GM19372 (cell line): ENCODE measurements at regions not wholly inside any gene's neighbourhood (a gene's known extent, or its start where the extent isn't known, plus 50 kb on each side); places are given as distances from the start of the nearest gene placed in this dataset.
"Not testable (repeated sequence)": the region's sequence is repeated elsewhere in the genome, so short reads cannot be mapped to it uniquely, and the experiment has no call there.

Source experiments
- ATAC-seq: cut with Tn5 transposase; IDR thresholded peaks from one replicate; pipeline ENCODE4 v1.9.1; 2021; ENCODE audit warnings: mild to moderate bottlenecking, low read depth, moderate library complexity; ENCODE audit not compliant: unreplicated experiment

- ATAC-seq = no peak
These were observed 205.6 kb upstream of the PTER start for GRCh38 chr10:16231176-16231575.

DNA sequence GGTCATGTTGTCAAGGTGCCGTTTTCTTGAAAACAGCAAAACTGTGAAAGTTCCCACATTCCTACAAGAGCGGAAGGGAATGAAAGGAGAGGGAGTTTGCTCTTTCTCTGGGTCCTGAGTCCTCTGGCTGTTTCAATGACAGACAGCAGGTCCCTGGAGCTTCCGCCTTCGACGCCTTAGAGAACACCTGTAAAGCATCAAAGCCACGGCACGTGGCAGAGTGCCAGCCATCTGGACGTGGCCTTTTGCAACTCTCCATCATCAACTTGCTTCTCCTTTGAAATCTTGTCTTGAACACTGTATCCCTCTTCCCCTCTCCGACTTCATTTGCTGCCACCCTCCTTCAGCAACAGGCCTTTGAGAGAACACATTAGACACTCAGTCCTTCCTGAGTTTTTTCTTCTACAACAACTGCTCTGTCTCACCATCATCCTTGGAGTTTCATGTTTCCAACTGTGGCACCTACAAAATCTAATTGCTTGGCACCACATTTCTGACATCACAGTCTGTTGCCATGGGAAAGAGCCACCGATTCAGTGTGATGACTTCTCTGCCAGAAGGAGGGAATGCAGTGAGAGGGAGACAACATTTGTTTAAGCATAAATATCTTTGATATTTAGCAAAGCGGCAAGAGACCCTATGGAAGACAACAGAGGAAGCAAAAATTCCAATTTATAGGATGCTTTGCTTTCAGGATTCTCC lies 204.9 kb upstream of the PTER start:
- ATAC-seq = no peak

DNA sequence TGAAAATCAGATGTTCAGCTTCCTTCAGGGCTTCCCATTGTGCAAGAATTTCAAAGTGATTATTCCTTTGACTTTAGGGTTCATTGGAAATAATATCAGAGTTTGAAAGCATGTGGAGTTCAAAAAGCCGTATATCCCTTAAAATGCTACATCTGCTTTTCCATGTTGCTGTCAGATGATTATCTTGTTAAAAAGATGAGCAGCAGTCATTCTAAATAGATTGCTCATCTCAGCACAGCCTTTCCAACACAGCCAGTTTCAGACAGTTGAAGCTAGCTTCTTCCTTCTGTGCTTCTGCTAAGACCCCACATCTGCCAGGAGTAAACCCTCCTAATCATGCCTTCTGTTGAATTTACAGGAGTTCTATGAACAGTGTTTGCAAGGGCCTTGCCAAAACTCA lies 204.4 kb upstream of the PTER start:
- no peak for ATAC-seq

DNA sequence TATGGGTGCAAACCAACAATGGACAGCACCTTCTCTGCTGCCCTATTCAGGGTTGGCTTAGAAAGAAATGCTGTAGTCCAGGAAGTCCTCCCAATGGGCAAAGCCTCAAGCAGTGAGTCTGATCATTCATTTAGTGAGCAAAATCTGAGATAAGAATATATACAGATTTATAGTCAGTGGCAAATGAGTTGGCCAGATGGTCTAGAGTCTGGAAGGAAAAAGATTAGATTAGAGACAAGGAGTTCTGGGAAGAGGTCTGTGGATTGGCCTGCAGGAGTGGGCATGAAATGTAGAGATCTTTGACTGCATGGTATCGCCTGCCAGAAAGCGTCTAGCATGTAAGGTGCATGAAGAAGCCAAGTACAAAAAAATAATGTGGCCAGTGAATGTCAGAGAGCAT lies 201.9 kb upstream of the PTER start:
- no peak for ATAC-seq

- ATAC-seq = no peak
These were observed 194.4 kb upstream of the PTER start for GRCh38 chr10:16242446-16242845.

DNA sequence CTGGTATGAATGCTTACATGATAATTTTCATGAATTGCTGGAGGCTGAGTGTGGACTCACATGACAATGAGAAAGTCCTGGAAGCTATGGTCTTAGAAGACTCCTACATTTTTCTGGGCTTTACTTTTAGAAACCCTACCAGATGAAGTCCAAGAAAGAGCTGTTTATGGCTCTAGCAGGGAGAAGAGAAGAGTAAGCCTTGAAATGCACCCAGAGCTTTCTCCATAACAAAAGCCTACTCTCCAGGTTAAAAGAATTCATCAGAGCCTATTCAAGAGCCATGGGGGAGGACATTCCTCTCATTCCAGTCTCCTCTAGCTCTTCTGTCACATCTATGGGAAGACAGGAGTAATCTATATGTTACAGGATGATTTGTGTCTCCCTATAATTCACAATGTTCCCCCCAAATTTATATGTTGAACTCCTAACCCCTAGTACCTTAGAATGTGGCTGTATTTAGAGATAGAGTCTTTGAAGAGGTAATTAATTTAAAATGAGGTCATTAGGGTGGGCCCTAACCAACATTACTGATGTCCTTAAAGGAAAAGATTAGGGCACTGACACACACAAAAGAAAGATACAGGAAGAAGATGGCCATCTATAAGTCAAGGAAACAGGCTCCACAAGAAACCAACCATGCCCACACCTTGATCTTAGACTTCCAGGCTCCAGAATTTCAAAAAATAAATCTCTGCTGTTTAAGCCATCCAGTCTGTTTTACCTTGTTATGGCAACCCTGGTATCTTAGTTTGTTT lies 193.8 kb upstream of the PTER start:
- ATAC-seq = no peak

- ATAC-seq = not testable (repeated sequence)
These were observed 186.7 kb upstream of the PTER start for GRCh38 chr10:16250136-16250535.

- ATAC-seq = no peak
These were observed 180.5 kb upstream of the PTER start for GRCh38 chr10:16256336-16256735.

DNA sequence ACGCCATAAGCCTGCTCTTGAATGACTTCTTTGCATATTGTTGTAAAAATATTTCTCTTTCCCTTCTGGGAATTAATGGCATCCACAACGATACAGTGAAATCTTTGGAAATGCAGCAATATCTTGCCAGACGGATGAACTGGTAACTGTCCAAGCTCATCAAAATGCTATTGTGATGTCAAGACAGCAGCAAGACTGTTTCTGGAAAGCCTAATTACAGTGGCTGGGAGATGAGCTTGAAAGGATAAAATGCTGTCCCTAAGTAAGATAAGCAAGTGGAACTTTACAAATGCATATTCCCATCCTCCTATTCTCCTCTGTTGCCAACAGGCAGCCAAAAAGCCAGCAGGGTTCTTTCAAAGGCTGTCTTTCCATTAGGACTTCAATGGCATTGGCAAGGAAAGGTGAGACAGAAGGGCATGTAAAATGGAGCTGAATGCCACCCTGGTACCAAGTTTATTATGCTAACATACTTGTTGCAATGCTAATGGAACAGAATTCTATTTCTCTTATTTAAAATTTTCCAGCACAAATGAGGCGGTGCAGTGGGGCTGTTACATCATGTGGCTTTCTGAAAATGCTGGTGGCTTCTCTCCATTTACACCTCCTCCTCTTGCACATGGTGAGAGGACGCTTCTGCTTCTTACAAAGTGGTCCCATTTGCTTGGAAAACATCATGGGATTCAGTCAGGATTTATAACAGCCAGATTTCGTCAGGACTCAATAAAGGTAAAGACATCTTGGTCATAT lies 178.3 kb upstream of the PTER start:
- no peak for ATAC-seq

- ATAC-seq = no peak
These were observed 177.1 kb upstream of the PTER start for GRCh38 chr10:16259726-16260125.

DNA sequence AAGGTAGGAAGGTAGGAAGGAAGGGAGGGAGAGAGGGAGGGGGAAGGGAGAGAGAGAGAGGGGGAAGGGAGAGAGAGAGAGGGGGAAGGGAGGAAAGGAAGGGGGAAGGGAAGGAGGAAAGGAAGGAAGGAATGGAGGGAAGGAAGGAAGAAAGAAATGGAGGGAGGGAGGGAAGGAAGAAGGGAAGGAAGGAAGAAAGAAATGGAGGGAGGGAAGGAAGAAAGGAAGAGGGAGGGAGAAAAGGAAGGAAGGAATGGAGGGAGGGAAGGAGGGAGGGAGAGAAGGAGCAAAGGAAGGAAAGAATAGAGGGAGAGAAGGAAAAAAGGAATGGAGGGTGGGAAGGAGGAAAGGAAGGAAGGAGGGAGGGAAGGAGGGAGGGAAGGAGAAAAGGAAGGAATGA lies 176.4 kb upstream of the PTER start:
- no peak for ATAC-seq

DNA sequence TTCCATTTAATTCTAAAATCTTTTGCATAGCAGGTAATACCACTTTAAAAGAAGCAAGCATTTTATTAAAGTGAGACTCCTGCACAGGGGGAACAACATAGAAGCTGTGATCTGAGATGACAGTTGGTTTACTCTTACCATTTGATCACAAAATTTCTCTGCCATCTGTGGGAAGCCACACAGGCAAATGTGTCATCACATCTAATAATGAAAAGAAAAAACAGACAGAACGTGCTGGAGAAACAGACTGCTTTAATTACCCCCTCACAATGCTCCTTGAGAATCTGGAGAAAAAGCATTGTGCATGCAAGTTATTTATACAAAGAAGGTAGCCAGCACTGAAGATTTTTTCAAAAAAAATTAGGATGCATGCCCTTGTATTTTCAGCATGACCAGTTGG lies 165.2 kb upstream of the PTER start:
- no peak for ATAC-seq

DNA sequence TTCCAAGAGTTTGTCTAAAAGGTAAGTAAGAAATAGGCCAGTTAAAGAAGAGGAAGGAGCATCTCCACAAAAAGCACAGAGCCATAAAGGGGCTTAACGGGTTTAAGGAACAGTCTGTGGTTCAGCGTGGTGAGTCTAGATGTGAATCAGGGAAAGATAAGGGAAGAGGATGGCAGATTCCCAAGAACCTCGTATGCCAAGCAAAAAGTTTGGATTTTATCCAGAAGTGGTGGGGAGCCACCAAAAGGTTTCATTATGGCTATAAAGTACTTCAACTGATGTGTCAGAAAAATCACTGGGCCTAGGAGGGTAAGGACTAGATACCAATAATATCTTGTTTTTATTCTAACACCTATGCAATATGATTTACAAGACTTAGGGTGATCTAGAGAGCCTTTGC lies 161.9 kb upstream of the PTER start:
- no peak for ATAC-seq

- no peak for ATAC-seq
These were observed 156.2 kb upstream of the PTER start for GRCh38 chr10:16280595-16280994.

DNA sequence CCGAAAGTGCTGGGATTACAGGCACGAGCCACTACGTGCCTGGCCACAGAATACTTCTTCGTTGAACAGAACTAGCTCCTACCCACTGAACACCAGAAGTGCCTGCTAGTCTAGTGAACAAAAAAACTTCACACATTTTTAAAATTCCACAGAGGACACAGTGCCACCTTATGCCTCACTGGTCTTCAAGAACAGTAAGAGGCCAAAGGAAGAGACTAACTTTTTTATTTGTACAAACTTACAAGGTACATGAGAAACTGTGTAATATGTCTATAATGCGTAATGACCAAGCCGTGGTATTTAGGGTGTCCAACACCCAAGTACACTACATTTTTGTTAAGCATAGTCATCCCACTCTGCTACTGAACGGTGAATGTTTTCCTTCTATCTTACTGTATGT lies 144.4 kb upstream of the PTER start:
- no peak for ATAC-seq

DNA sequence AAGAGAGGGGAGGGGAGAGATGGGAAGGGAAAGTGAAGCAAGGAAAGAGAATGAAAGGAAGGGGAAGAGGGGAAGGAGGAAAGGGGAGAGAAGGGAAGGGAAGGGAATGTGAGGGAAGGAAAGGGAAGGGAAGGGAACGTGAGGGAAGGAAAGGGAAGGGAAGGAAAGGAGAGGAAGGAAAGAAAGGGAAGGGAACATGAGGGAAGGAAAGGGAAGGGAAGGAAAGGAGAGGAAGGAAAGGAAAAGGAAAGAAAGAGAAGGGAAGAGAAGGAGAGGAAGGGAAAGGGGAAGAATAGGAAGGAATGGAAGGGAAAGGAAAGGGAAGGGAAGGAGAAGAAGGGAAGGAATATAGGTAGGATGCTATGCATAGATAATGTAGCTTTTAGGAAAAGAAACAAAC lies 139.7 kb upstream of the PTER start:
- ATAC-seq = no peak

GRCh38 chr10:16297642-16298041 lies 139.2 kb upstream of the PTER start:
- no peak for ATAC-seq

DNA sequence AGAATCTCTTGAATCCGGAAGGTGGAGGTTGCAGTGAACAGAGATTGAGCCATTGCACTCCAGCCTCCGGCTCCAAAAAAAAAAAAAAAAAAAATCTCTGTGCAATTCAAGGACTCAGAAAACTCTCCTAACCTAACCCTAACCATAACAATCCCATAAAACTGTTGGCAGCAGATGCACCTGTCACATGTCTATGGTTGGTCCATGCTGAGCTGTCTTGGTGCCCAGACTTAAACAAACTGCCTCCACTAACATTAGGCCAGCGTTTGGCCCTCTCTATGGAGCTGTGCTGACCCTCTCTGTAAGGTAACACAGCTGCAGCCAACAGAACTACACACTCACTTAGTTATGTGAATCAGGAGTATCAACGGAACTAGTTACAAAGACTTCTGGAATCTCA lies 132.5 kb upstream of the PTER start:
- ATAC-seq = no peak

DNA sequence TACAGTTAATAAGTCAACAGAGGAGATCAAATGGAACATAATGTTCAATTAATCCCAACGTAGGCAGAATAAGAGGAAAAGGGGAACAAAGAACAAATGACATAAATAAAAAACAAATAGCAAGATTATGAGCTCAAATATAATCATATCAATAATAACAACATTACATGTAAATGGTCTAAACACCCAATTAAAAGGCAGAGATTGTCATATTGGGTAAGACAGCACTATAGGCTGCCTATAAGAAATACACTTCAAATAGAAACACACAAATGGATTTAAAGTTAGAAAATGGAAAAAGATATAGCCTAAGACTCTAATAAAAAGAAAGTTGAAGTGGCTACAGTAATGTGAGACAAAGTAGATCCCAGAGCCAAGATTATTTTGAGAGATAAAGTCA lies 126.4 kb upstream of the PTER start:
- no peak for ATAC-seq

DNA sequence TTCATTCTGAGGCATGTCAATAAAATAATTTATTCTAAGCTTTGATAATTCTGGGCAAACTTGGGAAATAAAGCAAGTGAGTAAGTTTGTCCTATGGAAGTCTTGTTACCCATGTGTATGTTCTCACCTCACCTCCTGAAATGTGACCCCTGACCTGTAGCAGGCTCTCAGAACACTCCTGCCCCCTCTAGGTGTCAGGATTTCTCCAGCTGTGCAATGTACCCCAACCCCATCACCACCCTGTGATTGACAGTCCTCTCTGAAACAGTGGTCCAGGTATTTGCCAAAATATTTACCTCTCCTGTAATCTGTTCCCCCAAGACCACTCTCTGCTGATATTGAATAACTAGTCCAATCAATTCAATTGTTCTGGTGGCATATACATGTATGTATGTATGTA lies 122.6 kb upstream of the PTER start:
- ATAC-seq = no peak

DNA sequence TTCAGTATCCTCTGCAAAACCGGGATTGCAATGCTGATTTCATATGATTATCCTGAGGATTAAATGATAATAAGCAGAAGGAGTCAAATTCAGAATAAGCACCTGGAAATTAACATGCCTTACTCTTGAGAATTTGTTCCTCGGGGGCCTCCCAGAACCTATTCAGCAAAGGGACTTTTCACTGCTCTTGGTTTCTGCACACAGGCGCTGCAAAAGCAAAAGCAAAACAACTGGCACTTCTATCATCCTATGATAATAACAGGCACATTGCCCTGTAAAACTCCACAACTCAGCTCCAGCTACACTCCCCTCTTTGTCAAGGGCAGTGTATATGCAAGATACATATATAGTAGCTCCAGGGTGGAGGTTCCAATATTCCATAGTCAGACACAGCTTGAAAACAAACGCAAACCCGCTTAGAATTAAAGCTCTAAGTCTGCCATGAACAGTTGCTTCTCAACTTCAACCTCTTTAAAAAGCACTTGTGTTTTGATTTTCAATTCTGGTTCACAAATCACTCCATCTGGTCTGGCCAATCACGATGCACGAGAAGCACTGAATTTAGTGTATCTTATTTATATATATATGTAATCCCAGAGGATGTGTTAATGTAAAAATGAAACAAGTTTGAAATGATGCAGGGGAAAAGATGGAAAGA lies 119.9 kb upstream of the PTER start:
- no peak for ATAC-seq
